HG03571 (cell line): ENCODE measurements at regions not wholly inside any gene's neighbourhood (a gene's known extent, or its start where the extent isn't known, plus 50 kb on each side); places are given as distances from the start of the nearest gene placed in this dataset.
"Not testable (repeated sequence)": the region's sequence is repeated elsewhere in the genome, so short reads cannot be mapped to it uniquely, and the experiment has no call there.

Experiments
- ATAC-seq: cut with Tn5 transposase; IDR thresholded peaks from one replicate; pipeline ENCODE4 v1.9.1; 2021; ENCODE audit not compliant: unreplicated experiment

GRCh38 chr5:113719549-113719948, 206.1 kb downstream of the YTHDC2 start:
- no peak for ATAC-seq

- ATAC-seq = no peak
Measured at GRCh38 chr5:113721171-113721570, 207.7 kb downstream of the YTHDC2 start.

DNA sequence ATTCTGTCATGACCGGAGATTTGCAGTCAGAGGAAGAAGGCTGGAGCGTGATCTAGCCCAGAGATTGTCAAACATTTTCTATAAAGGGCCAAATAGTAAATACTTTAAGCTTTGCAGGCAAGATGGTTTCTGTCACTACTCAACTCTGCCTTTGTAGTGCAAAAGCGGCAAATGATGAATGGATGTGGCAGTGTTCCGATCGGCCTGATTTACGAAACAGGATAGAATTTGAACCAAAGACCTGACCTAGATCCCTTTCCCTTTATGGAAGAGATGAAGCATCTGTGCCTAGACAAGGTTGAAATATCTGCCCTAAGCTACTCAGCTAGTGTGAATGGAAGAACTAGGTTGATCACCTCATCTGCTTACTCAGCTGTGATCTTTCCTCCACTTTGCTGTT, 209.5 kb downstream of the YTHDC2 start:
- ATAC-seq = no peak

GRCh38 chr5:113735751-113736150, 222.3 kb downstream of the YTHDC2 start:
- ATAC-seq = no peak

DNA sequence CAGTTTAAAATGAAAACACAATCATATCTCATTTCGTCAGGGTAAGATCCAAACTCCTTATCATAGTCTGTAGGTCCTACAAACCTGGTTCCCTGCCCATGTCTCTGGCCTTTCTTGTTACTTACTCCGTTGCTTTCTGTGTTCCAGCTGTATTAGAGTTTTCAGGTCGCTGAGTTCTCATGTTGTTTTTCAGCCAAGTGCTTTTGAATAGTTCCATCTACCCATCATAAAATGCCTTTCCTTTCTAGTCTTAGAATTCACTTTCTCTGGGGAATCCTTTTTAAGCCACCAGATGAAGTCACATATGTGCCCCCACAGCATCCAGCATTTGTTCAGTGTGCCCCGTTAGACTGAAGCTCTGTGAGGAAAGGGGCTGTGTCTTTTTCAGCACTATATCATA, 228.7 kb downstream of the YTHDC2 start:
- ATAC-seq = no peak

- no peak for ATAC-seq
Measured at GRCh38 chr5:113742639-113743038, 229.1 kb downstream of the YTHDC2 start.

- no peak for ATAC-seq
Measured at GRCh38 chr5:113748403-113748802, 234.9 kb downstream of the YTHDC2 start.

DNA sequence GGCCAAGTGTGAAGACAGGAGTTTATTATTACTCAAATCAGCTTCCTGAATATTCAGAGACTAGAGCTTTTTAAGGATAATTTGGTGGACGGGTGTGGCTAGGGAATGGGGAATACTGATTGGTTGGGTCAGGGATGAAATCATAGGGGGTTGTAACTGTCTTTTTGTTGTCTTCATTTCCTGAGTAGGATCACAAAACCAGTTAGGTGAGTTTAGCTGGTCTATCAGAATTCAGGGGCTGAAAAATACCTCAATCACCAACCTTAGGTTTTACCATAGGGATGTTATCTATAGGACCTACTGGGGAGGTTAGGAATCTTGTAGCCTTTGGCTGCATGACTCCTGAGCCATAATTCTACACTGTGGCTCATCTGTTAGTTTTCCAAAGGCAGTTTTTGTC, 235.8 kb downstream of the YTHDC2 start:
- ATAC-seq = no peak

DNA sequence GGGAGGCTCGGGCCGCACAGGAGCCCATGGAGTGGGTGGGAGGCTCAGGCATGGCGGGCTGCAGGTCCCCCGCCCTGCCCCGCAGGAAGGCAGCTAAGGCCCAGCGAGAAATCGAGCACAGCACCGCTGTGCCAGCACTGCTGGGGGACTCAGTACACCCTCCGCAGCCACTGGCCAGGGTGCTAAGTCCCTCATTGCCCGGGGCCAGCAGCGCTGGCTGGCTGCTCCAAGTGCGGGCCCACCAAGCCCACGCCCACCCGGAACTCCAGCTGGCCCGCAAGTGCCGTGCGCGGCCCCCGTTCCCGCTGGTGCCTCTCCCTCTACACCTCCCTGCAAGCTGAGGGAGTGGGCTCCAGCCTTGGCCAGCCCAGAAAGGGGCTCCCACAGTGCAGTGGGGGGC, 239.7 kb downstream of the YTHDC2 start:
- ATAC-seq = not testable (repeated sequence)

GRCh38 chr5:113755516-113755915, 242.0 kb downstream of the YTHDC2 start:
- ATAC-seq = no peak

DNA sequence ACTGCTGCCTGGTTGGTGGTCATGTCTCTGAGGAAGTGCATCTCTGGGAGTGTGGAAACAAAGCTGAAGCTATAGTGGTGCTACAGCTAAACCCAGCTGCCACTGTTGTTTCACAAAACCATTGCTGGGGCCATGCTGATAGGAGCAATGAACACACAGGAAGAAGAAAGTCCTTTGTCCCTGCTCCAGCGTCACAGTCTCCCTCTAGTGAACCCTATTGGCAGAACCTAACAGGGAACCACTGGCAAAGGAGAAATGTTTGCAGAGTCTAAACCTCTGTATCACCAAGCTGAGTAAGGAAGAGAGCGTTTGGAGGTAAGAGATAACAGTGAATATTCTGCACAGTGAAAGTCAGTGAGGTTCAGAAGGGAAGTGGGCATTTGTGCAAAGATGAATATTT, 244.0 kb downstream of the YTHDC2 start:
- no peak for ATAC-seq

GRCh38 chr5:113759505-113759904, 246.0 kb downstream of the YTHDC2 start:
- no peak for ATAC-seq

- no peak for ATAC-seq
Measured at GRCh38 chr5:113760486-113760885, 247.0 kb downstream of the YTHDC2 start.

- no peak for ATAC-seq
Measured at GRCh38 chr5:113761594-113761993, 248.1 kb downstream of the YTHDC2 start.

- ATAC-seq = no peak
Measured at GRCh38 chr5:113764382-113764781, 250.9 kb downstream of the YTHDC2 start.

DNA sequence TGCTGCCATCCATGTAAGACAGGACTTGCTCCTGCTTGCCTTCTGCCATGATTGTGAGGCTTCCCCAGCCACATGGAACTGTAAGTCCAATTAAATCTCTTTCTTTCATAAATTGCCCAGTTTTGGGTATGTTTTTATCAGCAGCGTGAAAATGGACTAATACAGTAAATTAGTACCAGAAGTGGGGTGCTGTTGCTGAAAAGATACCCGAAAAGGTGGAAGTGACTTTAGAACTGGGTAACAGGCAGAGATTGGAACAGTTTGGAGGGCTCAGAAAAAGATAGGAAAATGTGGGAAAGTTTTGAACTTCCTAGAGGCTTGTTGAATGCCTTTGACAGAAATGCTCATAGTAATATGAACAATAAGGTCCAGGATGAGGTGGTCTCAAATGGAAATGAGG, 253.3 kb downstream of the YTHDC2 start:
- not testable (repeated sequence) for ATAC-seq

DNA sequence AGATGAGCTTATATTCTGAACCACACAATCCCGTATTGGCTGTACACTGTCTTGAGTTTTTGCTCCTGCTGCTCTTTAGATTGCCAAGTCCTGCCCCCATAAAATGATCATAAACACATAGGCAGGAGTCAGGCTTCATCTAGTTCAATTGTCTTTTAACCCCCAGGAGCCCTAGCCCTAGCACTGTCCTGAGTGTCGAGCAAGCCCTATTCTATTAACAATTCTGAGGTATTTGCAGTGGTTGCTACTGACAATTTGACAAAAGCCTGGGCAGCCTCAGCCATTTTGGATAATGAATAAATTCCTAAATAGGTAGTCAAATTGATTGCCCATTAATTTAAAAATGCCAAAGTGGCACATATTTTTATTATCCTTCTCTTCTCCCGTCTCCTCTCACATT, 257.2 kb downstream of the YTHDC2 start:
- no peak for ATAC-seq

DNA sequence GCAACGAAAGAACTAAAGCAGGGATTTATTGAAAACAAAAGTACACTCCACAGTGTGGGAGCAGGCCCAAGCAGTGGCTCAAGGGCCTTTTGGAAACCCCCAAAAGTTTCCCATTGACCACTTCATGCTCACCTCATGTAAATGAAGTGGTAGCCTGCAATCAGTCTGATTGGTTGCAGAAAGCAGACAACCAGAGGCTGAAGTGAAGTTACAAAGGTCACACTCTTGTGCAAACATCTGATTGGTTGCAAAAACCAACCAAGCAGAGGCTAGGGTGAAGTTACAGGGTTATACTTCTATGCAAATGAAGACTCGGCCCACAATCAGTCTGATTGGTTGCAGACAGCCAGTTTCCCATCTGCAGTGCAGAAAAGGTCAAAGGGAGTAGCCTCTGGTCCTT, 258.0 kb downstream of the YTHDC2 start:
- peak; percentile 60 for ATAC-seq

DNA sequence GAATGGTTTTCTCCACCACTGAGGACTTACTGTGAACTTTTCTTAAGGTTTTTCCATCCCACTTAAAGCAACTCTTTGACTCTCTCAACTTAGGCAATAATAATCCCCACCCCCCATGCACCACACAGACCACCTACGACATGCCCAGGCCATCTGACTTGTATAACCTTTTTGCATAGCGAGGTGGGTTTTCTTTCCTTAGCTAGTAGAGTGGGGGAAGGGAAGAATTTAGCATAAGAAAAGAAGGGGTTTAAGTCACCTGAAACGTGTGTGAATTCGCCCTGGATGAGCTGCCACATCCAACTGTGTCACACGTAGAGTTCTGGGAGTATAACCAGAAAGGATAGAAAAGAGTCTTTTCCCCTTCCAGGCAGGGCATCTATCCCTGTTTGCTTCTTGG, 262.7 kb downstream of the YTHDC2 start:
- no peak for ATAC-seq

GRCh38 chr5:113776832-113777525, 263.5 kb downstream of the YTHDC2 start:
- no peak for ATAC-seq

GRCh38 chr5:113778147-113778546, 264.7 kb downstream of the YTHDC2 start:
- ATAC-seq = no peak

DNA sequence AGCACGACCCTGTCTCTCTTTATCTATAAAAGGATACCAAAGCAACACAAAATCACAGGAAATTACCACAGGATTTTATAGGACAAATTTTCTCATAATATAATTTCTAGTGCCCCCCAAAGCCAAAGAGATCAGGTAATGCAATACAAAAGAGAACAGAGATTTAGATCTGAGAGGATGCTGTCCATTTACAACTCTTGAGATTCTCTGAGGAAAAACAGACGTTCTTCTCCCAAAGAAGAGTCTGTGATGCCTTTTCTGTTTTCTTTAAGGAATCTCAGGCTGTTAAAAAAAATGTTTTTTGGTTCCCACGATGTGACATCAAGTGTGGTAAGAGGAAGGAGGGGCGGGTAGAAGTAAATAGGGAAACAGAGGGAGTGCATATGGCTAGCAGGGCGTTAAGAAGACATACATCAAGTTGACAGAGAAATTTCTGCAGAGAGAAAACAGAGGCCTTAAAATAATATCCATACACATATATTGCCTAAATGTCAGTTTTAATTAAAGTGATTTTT, 274.7 kb downstream of the YTHDC2 start:
- ATAC-seq = no peak

- ATAC-seq = no peak
Measured at GRCh38 chr5:113789769-113790168, 276.3 kb downstream of the YTHDC2 start.
